ENCODE measurements at regions not wholly inside any gene's neighbourhood (a gene's known extent, or its start where the extent isn't known, plus 50 kb on each side); places are given as distances from the start of the nearest gene placed in this dataset.
"Not testable (repeated sequence)": the region's sequence is repeated elsewhere in the genome, so short reads cannot be mapped to it uniquely, and the experiment has no call there.

DNA sequence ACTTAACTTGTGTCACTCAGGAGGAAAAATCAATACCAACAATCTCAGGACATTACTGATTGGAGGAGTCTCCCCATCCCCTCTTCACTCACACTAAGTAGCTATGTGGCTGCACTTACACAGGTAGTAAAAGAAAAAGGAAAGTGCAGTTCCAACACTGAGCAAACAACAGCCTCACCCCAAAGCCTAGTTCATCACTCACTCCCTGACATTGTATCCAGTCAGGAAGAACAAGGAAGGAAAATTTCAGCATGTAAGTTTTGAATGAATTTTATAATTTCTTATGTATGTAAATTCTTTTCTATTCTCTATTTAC lies 273.4 kb downstream of the IGSF11 start:
- no peak for ATAC-seq
- no peak for DNase-seq
- intact Hi-C loops (cut with micrococcal nuclease): no loop called here

DNA sequence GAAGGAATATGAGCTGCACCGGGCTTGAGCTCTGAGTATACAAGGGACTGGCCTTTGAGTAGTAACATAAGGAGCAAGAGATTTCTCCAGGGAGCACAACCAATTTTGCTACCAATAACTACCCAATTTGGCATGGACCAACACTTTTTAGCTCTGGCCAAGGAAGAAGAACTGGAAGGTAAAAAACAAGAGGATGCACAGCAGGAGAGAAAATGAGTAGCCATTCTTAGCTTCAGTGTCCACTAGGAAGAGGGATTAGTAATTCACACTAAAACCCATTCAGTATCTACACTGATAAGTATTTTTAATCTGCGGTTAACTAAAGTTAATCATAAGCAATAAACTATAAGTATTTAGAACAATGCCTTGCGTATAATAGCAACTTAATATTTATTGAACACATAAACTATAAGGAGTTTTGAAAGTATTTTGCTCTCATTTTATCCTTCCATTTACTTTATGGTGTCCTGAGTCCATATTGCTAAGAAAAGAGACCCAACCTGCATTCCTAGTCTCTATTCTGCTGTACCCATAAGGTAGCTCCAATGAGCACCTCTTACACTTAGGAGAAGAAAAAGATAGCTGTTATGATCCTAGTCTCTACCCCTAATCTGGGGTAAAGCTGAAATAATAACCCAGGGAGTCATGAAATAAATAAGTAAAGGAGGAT lies 268.9 kb downstream of the IGSF11 start:
- no peak for ATAC-seq

DNA sequence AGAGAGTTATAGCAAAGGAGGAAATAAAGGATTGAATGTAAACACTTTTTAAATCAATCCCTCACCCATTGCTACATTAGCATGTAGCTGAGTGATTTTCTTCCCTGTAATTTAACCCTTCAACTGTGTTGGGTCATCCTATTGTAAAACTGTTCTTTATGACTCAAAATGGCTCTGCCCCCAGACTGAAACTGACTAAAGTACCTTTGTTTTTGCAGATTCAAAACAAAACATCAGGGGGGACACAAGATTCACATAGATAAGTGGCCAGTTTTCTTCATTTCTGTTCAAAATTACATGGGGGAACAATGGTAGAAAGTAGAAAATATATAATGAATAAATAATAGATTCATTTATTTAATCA lies 268.4 kb downstream of the IGSF11 start:
- DNase-seq (no peak), ATAC-seq (no peak)
- intact Hi-C loops (cut with micrococcal nuclease): no loop called here

More for the DNA sequence above, 268.9 kb downstream of the IGSF11 start:
- intact Hi-C loops (cut with micrococcal nuclease): no loop called here
- no peak for DNase-seq

DNA sequence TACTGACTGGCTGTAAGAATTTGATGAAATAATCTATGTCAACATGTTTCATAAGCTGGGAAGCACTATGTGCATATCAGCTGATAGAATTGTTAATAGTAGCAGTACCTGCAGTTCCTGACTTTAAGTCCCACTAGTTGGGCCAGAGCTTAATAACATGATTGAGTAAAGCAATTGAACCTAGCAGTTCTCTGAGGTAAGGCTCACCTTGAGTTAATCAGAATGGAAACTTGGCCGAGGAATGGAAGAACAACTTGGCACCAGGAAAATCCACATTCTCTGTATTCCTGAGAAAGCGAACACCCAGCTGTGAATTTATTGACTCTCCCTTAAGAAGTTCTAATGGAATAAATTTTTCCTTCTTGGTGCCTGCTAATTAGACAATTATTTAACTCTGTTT lies 262.6 kb downstream of the IGSF11 start:
- ATAC-seq (no peak), DNase-seq (no peak)
- intact Hi-C loops (cut with micrococcal nuclease): no loop called here

DNA sequence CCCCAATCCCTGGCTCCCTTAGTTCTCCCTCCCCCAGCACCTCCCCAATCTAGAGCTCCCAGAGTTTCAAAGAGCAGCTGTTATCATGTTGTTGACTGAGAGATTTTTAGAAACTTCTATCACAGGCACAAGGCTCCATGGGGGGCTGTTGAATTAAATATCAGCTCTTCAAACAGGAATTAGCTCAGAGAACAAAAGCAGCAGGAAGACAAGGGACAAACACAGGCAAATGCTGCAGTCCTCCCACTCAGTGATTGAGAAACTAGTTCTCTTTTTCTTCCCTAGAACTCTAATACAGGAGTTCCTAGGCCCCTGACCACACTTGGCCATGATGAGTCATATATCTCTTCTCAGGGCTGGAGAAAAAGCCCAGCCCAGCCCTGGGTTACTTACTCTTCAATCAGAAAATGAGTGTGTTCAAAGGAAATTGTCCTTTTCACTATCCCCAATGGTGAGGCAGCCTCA lies 262.1 kb downstream of the IGSF11 start:
- intact Hi-C loops (cut with micrococcal nuclease): no loop called here
- ATAC-seq (no peak), DNase-seq (no peak)

DNA sequence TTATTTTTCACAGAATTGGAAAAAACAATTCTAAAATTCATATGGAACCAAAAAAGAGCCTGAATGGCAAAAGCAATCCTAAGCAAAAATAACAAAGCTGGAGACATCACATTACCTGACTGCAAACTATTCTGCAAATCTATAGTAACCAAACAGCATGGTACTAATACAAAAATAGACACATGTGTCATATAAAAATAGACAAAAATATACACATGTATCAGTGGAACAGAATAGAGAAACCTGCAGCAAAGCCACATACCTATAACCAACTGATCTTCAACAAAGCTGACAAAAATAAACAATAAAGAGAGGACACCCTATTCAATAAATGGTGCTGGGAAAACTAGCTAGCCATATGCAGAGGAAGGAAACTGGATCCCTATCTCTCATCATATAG lies 259.6 kb downstream of the IGSF11 start:
- no peak for ATAC-seq
- no peak for DNase-seq
- intact Hi-C loops (cut with micrococcal nuclease): no loop called here

DNA sequence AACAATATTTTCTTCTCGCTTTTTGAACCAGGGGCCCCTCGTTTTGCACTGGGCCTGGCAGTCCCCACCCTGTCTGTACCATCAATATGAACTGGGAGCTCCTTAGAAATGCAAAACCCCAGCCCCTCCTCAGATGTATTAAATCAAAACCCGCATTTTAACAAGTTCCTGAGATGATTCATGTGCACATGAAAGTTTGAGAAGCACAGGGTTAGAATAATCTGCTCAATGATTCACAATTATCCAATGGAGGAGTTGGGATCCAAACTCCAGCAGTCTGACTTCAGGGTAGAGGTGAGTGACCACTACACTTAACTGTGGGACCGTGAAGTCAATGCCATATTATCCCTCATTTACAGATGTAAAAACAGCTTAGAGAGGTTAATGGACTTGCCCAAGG lies 256.4 kb downstream of the IGSF11 start:
- ATAC-seq (no peak), DNase-seq (no peak)
- intact Hi-C loops (cut with micrococcal nuclease): no loop called here

DNA sequence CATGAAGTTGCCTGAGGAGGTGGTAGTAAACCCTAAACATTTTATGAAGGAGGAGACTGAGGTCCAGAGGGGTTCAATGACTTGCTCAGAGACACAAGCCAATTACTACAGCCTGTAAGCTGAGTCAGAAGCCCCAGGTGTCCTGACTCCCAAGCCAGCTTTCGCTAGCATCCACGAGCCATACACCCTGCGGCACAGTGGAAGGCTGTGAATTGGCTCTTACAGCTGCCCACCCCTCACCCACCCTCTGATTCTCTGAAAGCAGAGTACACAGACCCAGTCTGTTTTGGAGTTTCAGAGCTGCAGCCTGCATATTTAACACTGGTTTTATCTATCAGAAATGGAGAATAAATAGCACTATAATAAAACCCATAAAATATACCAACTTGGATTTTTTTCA lies 253.4 kb downstream of the IGSF11 start:
- no peak for DNase-seq
- no peak for ATAC-seq
- intact Hi-C loops (cut with micrococcal nuclease): no loop called here

DNA sequence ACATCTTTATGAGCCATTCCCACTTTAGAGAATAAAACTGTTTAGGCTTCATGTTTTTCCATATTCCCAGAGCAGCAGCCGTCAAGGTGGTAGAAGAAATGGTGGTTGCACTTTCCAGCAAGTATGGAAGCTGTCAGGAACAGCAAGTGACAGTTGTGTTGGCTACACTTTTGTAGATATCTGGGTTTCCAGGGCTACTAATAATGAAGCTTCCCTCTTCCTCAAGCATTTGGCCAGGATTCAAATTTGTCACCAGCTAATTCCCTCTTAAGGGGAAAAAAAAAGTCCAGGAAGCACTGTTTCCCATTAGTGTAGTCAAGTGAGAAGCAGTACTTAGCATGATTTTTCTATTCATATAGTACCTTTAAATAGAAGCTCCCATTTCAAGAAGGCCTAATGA lies 252.8 kb downstream of the IGSF11 start:
- ATAC-seq (no peak), DNase-seq (no peak)
- intact Hi-C loops (cut with micrococcal nuclease): no loop called here

DNA sequence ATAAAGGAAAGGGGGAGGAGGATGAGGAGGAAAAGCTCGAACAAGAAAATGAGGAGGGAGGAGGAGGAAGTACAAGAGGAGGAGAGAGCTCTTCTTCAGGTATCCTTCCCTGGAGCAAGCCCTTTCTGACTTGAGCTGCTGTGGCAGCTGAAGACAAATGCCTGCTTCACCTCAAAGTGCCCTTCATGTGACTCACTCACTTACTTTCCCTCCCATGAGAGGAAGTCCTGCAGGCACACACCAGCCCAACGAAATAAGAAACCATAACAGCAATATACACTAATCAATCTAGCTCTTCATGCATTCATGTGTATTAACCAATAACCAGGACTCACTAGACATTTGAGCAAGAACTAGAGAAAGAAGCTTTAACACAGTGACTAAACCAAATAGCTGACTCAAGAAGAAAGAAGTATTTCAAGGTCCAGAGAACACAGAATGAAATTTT lies 251.9 kb downstream of the IGSF11 start:
- ATAC-seq (no peak), DNase-seq (no peak)
- intact Hi-C loops (cut with micrococcal nuclease): no loop called here

DNA sequence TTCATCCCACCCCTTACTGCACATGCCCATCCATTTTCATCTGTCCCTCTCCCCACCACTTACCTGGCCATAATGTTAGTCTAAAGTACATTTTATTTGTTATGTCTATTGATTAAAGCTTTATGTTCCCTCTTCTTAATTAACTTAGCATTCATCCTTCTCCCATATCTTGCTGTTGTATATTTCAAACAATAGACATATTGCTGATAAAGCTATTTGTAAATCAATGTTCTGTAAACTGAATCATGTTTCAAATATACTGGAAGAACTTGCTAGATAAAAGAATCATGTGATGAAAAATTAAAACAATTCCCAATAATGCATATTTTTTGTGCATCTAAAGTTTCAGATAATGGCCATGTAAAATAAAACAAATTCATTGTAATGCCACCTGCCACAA lies 249.2 kb downstream of the IGSF11 start:
- DNase-seq (no peak), ATAC-seq (no peak)
- intact Hi-C loops (cut with micrococcal nuclease): no loop called here

DNA sequence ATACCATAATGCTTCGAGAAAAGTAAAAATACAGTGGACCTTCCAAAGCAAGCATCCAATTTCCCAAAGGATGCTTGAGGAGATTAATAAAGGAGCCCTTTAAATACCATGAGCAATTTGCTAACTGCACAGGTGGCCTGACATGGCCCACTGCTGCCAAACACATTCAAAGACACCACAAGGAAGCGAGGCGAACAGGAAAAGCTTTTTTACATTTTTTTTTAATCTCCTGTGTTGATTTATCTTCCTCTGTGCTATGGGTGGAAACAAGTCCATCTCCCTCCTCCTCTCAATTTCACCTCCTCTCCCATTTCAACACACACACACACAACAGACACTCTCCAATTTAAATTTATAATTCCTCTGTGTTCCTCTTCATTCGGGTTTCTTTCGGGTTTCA lies 243.4 kb downstream of the IGSF11 start:
- ATAC-seq: no peak
- no peak for DNase-seq
- intact Hi-C loops (cut with micrococcal nuclease): no loop called here

DNA sequence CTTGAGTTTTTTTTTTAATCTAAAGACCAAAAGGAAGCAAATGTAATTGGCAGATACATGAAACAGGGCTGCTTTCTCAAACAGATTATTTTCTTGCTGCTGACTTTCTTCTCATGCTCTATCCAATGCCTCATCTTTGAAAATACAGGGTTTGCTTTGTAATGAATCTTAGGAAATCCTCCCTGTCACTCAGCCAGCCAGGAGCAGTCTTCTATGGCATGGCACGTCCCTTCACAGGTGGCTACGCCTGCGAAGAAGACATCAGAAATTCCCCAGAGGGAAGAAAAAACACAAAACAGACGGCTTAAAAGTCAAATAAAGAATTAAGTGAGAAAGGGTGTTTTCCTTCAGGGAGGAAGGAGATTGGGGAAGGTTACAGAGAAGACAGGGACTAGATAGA lies 242.5 kb downstream of the IGSF11 start:
- intact Hi-C loops (cut with micrococcal nuclease): no loop called here

DNA sequence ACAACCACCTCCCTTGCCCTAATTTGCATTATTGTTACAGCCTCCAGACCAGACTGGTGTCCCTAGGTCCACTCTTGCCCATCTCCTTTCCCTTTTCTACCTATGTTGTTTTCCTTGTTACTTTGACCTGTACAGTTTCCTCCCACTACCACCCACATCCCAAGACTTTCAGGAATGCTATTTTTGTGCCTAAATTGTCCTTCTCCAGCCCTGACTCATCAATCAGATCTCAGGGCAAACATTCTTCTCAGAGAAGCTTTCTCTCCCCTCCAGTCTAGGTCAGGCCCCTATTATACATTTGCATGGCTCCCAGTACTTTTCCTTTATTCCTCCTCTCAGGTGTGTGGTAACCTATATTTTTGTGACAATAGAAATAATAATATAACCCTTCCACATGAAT lies 241.5 kb downstream of the IGSF11 start:
- ATAC-seq (no peak), DNase-seq (no peak)
- intact Hi-C loops (cut with micrococcal nuclease): no loop called here

More for the DNA sequence above, 242.5 kb downstream of the IGSF11 start:
- DNase-seq: no peak
- no peak for ATAC-seq

DNA sequence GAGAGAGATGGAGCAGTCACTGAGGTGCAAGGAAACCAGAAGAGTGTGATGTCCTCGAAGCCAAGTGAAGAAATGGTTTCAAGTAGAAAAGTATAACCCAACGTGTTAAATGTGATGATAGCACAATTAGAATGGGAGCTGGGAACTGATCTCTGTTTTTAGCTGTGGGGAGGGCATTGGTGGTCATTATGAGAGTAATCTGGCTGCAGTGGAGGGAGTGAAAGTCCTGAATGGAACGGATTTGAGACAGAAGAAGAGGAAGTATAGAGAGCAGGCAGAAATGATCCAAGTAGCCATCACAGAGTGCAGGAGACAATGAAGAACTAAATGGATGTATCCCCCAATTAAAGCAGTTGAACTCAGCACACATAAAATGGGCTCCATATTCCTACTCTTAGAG lies 235.3 kb downstream of the IGSF11 start:
- ATAC-seq (no peak), DNase-seq (no peak)
- intact Hi-C loops (cut with micrococcal nuclease): no loop called here

DNA sequence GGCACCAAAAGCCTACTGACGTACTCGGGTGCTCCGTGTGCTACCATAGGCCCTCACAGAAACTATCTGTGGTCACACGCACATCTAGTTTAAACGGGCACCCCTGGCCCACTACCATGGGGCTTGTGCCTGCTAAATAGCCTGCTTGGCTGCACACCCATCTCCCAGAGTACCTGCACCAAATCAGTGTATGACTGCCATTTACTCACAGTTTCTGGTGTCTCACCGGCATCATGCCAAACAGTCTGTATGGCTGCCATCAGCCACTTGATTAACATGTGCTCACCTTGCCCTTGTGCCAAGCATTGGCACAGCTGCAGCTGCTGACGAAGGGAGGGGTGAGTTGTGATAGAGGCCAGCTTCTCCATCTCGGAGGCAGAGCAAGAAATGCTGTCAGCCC lies 232.7 kb downstream of the IGSF11 start:
- DNase-seq (peak; percentile 85), ATAC-seq (peak; percentile 97)
- intact Hi-C loops (cut with micrococcal nuclease): no loop called here

DNA sequence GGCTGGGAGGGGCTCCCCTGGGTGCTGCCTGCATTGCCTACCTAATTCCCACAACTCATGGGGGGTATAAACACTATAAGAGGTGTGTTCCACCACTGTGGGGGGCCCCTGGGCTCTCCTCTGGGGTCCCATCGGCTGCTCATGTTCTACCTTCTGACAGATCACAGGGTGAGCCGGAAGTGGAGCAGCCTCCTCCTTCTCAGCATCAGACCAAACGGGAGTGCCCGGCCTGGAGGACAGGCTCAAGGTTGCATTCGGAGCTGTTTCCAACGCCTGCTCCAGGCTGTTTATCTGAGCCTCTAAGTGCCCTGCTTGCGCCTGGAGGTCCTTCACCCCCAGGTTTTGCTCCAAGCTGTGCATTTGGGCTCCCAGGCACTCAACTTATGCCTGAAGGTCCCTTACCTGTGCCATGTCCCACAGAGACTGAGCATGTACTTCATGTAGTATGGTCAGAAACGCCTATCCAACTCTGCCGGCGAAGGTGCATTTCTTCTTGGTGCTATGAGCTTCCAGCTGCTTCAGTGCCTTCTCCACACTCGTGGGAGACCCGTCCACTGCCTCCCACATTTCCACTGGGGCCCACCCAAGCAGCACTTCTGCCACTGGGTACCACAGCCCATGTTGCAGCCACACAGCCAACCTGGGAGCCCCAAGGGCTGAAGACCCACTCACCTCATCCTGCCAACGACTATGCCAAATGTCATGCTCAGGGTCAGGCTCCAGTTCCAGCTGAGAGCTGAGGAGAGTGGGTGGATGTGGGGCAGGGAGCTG lies 232.1 kb downstream of the IGSF11 start:
- intact Hi-C loops (cut with micrococcal nuclease): no loop called here
- DNase-seq (no peak), ATAC-seq (peak; percentile 73)

DNA sequence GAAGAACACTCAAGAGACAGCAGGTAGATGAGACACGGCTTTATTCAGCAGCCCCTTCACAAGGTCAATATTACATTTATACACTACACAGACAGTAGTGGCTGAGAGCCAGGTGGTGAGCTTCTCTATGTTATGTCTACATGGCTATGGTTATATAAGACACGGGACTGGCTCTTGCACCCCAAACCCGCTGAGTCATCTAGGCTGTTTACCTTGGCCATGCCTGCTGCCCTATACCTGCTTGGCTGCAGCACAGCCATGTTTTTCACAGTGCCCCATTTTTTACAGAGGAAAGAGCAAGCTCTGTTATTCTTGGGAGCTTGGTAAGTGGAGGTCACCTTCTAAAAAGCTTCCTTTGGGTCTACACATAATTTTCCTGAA lies 231.6 kb downstream of the IGSF11 start:
- ATAC-seq (no peak), DNase-seq (no peak)
- intact Hi-C loops (cut with micrococcal nuclease): no loop called here

DNA sequence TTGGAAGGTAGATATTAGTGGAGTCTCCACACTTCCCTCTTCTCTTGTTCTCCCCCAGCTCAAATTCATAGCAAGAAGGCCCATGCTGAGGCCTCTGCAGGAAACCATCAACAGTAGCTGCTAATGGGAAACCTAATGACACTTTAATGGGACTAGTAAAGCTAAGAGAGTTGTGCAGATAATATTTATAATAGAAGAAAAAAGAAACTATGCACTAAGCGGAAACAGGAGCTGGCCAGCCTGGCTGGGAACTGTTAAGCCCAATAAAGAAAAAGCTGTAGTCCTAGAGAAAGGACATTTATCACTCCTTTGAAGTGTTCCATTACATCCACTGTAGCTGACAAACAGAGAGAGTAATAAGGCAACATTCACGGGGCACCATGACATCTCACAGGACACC lies 229.6 kb downstream of the IGSF11 start:
- intact Hi-C loops (cut with micrococcal nuclease): no loop called here
- ATAC-seq (no peak), DNase-seq (no peak)

DNA sequence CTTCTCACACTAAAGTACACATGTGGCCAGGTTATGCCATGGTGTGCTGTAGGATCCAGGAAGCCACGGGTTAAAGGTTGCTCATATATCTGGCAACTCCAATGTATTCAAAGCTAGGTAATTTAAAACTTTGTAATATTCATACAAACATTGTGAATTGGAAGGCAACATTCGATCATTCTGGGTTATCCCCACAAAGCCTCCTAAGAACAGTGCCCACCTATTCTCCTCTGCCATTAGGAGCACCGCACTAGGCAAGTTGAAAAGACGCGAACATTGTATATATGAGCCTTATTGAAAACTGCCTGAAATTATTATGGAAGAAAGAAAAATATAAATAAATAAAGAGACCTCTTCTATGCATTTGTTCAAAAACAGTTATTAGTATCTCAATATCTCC lies 228.2 kb downstream of the IGSF11 start:
- DNase-seq (no peak), ATAC-seq (no peak)
- intact Hi-C loops (cut with micrococcal nuclease): no loop called here

DNA sequence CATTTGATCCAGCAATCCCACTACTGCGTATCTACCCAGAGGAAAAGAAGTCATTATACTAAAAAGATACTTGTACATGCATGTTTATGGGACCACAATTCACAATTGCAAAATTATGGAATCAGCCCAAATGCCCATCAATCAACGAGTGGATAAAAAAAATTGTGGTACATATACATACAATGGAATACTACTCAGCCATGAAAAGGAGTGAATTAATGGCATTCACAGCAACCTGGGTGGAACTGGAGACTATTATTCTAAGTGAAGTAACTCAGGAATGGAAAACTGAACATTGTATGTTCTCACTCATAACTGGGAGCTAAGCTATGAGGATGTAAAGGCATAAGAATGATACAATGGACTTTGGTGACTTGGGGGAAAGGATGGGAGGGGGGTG lies 227.3 kb downstream of the IGSF11 start:
- DNase-seq; ATAC-seq; intact Hi-C loops (cut with micrococcal nuclease): not testable (repeated sequence)

All from left ventricle myocardium superior (tissue), 1 donor.